HG03354 (cell line): ENCODE measurements at regions not wholly inside any gene's neighbourhood (a gene's known extent, or its start where the extent isn't known, plus 50 kb on each side); places are given as distances from the start of the nearest gene placed in this dataset.

Experiments used
- ATAC-seq: cut with Tn5 transposase; IDR thresholded peaks from one replicate; pipeline ENCODE4 v1.9.1; 2021; ENCODE audit warnings: mild to moderate bottlenecking; ENCODE audit not compliant: unreplicated experiment, poor library complexity, severe bottlenecking

DNA sequence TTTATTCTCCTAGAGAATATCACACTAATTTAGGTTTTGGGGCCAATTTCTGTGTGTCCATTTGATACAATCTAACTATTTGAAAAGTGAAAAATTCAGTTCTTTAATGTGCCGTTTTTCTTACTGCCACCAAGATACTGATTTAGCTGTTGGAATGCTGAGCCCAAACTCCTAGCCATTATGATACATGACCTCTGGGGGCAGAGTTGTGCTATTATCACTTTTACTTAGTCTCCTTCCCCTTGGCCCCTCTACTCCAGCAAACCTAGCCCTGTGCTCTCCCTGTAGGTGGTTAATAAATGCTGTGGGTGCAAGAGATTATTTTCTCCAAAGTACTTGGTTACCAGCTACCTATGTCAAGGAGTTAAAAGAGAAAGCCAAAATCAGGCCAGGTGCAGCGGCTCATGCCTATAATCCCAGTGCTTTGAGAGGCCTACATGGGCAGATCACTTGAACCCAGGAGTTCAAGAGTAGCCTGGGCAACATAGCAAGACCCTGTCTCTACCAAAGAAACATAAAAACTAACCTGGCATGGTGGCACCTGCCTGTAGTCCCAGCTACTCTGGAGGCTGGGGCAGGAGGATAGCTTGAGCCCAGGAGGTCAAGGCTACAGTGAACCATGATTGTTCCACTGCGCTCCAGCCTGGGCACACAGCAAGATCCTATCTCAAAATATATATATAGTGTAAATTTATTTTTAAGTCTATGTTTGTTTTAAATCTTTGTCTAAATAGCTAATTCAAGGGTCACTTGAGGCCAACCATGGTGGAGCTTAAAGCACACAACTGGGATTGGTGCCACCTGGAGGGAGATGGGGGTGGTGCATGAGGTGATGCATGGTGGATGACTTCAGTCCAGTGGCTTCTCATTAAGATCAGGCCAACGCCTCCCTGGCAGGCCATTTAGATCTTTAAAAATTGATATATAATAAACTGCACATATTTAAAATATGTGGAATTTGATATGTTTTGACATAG lies 193.2 kb upstream of the PLET1 start:
- ATAC-seq, result peak; percentile 75

DNA sequence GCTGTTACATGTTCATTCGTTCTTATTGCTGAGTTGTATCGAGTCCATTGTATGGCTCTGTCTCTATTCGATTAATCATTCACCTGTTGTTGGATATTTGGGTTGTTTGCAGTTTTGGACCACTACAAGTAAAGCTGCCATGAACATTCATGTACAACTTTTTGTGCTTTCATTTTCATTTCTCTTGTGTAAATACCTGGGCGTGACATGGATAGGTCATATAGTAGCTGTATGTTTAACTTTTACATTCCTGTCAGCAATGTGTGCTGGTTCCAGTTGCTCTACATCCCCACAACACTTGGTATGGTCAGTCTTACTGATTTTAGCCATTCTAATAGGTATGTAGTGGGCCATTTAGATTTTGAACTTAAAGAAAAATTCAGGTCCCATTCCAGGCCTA lies 194.2 kb upstream of the PLET1 start:
- ATAC-seq, result no peak

DNA sequence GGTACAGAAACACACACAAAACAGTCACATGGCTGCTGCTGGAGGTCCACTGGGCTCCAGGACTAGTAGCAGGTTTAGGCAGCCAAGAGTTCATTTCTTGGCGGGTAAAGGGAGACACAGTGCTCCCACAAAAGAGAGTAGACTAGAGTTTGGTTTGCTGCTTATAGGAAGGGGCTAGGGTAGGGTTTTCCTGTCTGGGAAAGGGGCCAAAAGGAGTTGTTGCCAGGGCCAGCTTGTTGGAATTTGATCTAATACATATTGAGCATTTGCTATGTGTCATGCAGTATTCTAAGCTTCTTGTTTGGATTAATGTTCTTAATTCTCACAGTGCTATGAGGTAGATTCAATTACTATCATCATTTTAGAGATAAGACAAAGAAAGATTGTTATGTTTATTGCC lies 195.1 kb upstream of the PLET1 start:
- ATAC-seq, result no peak

DNA sequence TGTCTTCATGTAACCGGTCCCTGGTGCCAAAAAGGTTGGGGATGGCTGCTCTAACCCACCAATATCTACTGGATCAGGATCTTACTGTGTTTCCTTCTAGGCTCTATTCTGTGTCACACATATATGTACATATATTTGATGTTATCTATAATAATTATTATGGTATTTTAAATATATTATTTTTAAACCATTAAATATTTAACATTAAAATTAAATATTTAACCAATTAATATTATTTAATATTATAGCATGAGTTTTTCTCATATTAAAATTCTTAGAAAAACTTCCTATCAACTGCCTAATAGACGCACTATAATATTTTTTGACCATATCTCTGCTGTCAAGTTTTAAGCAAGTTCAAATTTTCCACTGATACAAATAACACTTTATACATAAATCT lies 196.9 kb upstream of the PLET1 start:
- ATAC-seq, result no peak

DNA sequence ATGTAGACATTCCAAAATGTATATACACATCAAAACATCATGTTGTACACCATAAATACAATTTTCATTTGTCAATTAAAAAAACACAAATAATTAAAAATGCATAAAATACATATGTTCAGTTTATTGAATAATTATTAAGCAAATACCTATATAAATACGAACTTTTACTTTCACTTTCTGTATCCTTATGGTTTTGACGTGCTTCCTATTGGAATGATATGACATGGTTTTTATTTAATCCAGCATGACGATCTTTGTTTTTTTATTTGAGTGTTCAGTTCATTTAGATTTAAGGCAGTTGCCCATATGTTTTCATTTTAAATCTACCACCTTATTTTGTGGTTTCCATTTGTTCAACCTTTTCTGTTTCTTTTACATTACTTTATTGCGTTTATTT lies 198.3 kb upstream of the PLET1 start:
- no peak for ATAC-seq

DNA sequence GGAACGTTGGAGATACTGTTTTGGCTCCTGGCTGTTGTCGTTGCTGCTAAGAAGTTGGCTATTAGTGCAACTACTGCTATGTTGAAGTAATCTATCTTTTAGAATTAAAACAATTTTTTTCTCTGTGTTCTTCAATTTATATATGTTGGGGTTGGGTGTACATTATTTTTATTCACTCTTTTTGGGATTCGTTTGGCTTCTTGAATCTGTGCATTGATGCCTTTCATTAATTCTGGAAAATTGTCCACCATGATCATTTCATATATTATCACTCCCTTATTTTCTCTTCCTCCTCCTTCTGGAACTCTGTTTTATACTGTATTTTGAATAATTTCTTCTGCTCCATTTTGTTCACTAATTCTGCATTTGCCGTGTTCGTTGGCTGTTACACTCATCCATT lies 199.5 kb upstream of the PLET1 start:
- ATAC-seq, result no peak

DNA sequence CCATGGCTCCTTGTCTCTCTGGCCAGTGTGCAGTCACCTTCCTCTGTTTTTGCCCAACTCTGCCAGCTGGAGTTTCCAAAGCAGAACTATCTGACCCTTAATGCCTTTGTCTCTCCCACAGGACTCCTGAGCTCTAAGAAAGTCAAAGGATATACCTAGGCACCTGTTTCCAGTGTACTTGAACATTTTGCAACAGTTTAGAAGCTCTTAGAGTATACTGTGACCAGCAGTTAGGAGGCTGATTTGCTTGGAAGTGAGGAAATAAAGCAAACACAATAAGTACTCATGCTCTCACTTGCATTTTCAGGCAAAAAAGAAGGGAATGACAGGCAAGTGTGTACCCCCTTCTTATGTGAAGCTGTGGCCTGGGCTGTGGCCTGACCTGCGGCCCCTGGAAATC lies 204.3 kb upstream of the PLET1 start:
- no peak for ATAC-seq

DNA sequence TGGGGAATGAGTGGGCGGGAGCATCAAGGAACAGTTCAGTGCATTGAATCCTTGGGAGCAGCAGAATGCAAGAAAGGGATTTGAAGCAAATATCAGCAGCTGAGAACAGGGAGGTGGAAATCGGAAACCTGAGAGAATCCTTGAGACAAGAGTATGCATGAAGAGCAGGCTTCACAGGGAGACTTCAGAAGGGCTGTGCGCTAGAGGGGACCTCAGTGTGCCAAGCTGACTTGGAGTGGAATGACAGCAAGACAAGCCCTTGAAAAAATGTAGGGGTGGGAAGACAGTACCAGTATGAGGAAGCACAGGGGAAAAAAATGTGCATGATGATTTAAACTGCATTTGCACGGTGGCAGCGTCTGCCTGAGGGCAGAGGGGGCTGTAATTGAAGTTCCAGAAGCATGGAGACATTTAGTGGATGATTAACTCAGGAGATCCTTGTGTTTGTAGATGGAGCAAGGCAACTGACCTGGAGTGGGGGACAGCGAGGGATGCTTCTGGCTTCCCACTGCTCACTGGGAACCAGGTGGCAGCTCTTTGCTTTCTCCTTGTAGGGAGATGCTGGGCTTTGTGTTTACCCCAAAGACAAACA lies 204.9 kb upstream of the PLET1 start:
- ATAC-seq, result no peak

DNA sequence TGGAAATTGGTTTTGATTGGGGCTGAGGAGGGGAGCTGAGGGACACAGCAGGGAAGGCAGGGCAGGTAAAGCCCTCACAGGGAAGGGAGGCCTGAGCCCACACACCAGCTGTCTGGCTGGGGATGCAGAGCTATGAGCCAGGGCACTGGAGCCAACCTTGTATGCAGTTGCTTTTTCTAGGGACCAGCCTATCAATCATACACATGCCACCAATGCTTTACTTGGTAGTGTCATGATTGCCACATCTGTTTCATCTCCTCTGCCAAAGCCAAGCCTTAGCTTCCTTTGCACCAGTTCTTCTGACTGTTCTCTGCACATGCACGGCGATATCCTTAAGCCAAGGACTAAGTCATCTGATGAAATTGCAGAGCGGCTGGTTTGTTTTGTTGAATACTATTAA lies 207.1 kb upstream of the PLET1 start:
- ATAC-seq, result no peak

DNA sequence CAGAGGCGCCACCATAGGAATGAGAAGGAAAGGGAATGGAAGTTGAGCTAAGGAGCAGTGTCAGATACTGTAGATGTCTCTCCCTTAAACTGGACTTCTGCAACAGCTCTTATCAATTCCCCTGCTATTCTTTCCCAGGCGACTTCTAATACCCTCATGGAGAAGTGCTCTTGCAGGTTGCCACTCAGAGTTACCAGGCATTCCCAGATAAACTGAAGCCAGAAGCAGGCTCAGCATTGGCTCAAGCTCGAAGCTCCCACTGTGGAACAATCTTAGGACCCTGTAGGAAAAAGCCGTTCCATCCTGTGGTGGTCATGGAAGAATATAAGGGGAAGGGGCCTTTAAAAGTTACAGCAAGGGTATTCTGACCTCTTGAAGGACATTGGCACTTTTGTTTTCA lies 208.7 kb upstream of the PLET1 start:
- ATAC-seq, result no peak

DNA sequence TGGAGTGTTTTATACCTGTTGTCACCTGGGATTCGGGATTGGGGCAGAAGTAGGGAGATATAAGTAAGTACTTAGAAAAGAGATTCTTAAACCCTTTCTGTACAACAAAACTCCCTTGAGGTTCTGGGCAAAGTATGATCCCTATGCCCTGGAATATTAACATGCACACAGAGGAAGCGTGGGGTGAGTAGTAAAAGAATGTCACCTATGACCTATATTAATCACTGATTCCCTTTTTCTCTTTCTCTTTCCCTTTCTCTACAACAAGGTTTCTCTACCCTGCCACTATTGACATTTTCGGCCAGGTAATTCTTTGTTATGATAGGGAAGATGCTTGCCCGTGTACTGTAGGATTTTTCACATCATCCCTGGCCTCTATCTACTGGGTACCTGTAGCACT lies 209.7 kb upstream of the PLET1 start:
- no peak for ATAC-seq

DNA sequence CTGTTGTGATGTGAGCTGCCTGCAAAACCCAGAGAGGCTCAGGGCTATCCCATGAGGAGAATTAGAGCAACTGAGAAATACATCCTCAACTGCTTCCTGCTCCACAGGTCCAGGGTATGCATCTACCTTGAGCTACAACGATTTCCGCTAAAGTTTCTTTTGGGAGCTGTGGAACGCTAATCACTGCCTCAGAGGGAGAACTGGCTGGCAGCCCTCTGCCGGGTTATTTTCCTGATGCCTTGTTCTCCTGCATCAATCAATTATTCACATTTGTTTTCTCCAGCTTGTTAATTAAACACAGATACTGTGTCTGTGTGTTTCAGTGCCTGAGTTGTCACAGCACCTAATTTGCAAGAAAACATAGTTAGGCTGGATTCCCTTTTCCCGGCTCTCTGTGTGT lies 211.1 kb upstream of the PLET1 start:
- no peak for ATAC-seq

DNA sequence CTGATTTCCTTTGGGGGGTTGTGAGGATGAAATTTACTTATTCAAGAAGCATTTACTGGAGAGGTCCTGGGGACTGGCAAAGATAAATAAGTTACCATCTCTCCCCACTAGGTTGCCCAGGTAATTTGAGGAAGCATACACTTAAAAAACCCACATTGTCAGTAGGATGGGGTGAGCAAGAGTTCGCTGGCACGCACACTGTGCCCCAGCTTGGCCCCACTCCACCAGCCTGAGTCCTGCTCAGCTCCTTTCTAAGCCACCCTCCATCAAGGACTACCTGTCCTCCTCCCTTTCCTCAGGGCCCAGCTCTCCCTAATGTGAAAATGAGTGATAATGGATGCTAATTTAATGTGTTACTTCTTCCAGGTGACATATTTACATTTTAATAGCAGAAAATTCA lies 216.5 kb upstream of the PLET1 start:
- no peak for ATAC-seq

DNA sequence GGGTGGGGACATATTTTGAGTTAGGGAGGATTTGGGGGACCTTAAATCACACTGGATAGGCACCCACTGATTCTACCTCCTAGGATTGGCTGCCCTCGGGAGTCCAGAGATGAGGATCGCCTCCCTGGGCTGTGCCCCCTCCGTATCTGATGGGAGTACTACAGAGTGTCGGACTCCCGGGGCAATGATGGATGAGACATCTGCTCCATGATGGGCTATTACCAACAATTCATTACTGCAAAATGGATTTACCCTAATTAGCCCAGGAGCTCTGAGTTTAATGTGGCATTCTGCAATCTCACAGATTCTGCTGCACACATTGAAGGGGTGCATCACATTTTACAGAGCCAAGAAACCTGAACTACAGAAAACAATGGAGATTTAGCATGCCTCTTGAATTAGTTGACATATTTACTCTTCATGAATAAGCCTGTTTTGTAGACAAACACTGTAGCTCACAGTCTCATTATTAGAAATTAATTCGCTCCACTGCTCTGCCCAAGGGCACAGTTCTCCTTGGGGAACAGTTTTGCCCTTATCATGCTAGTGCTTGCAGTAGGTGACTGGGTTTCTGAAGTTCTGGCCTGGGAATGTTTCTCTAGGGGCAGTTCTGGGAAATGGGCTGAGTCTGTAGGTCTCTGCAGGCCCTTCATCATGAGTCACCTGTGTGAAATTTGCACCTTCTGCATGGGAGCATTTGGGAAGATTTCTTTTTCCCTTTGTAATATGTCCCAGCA lies 217.1 kb upstream of the PLET1 start:
- ATAC-seq, result no peak

DNA sequence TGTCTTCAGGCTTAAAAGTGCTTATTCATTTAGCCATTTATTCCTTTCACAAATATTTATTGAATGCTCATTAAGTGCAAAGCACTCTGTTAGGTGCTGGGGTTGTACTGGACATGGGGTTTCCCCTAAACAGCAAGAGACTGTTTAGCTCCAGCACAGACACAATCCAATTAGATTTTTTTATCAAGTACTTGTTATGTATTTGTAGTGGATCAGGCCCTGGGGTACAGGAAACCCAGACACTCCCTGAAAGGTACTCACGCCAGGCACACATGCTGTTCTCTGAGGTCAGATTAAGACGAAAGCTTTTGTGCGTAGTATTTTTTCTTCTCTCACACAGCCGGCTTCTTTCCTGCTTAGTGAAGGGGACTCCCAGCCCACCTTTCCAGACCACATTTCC lies 218.1 kb upstream of the PLET1 start:
- ATAC-seq, result no peak

DNA sequence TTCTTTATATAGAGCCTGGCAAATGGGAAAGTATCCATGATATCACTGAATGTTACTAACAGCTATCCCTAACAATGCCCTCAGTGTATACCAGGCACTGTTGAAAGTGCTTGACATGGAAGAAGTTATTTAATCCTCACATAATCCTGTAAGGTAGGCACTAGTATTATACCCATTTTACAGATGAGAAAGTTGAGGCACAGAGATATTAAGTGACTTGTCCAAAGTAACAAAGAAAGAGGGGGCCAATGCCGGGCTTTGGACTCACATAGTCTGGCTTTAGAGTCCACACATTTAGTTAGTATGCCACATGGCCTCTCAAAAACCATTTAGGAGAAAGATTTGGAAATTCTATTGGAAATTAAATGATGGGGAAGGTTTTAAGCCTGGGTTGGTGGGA lies 220.8 kb upstream of the PLET1 start:
- no peak for ATAC-seq

DNA sequence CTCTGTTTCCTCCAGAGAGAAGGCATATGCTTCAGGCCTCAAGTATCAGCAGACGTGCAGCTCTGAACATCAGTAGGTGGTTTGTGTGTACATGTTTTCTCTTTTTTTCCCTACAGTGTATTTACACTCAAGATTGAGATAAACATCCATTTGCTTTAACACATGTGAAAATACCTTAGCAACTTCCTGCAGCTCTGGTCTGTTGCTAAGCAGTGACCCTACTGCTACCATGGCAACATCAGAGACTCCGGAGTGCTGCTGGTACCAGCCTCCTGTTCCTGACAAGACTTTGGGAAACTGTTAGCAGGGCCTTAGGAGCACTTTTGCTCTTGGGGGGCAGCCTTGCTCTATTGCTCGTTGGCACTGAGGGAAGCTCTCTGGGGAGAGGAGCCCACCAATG lies 221.2 kb upstream of the PLET1 start:
- no peak for ATAC-seq

DNA sequence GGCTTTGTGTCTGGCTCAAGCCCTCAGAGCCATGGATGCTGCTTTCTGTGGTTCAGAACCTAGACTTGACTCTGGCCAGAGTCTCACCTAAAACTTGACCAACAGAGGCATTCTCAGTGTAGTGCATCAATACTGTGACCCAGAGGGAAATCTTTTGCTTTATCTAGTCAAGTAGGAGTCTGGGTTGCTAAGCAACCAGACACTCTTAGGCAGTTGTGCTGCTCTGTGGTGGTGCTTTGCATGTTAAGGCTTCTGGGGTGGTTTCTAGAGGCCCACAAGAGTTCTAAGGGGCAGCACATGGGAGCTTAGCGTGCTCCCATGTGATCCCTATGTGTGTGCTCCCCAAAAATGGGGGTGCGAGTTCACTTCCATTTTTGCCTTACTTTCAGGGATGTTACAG lies 224.6 kb upstream of the PLET1 start:
- no peak for ATAC-seq

DNA sequence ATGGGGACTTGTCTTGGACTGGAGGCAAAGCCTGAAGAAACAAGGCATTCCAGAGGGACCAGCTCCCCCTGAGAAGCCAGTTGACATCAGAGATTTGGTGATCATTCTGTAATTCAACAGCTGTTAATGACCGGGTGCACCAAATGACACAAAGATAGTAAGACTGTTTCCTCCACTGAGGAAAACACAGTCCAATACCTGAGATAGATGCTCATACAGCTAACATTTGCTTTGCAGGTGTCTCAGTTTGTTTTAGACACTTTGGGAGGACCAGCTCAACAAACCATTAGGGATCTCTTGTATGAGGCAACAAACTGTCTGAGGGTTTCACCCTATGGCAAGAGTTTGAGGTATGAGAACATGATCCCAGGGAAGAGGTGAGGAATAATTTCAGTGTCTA lies 237.2 kb upstream of the PLET1 start:
- ATAC-seq, result no peak

DNA sequence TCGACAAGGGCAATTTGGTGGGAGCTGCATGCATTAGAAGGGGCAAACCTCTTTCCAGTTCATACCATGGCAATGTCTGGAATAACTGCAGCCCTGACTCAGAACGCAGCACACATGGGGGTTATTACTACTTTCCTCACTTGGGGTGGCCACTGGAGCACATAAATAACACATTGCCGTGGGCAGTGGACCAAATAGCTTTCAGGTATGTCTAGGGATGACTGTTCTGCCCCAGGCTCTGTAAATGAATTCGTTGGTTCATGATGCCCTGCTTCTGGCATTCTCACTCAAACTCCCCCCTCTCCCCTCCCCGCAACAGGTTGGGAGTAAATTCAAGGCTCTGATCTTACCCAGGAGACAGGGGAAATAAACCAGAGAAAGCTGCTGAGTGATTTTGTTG lies 238.0 kb upstream of the PLET1 start:
- no peak for ATAC-seq
